ENCODE measurements at regions not wholly inside any gene's neighbourhood (a gene's known extent, or its start where the extent isn't known, plus 50 kb on each side); places are given as distances from the start of the nearest gene placed in this dataset.

GRCh38 chr16:55222486-55222885, 101.5 kb upstream of the IRX6 start:
- Histone ChIP-seq H3K36me3 (ENCODE audit: insufficient read depth, low read length) (no peaks in the 10 kb centered on the region), H3K4me1 (ENCODE audit: insufficient read depth, low read length, poor library complexity, severe bottlenecking) (no peaks in the 10 kb centered on the region), H3K9me3 (ENCODE audit: insufficient read depth, low read depth, low read length) (no peaks in the 10 kb centered on the region), H3K9me2 (replicated peaks; ENCODE audit: low read depth, low read length) (no peaks in the 10 kb centered on the region), H3K4me2 (ENCODE audit: low read depth, low read length, poor library complexity, severe bottlenecking) (no peak overlapping the region), H3K27me3 (ENCODE audit: insufficient read depth, low read length, poor library complexity, severe bottlenecking) (no peaks in the 10 kb centered on the region), H4K20me1 (ENCODE audit: insufficient read depth, low read length, poor library complexity, severe bottlenecking) (no peaks in the 10 kb centered on the region), H3F3A (ENCODE audit: low read depth) (no peaks in the 10 kb centered on the region), H3K9ac (ENCODE audit: low read depth, low read length, poor library complexity, severe bottlenecking) (no peak overlapping the region), H3K79me2 (ENCODE audit: insufficient read depth, low read length) (no peaks in the 10 kb centered on the region), H2AFZ (ENCODE audit: low read length) (no peak overlapping the region), H3K4me3 (ENCODE audit: low read length, poor library complexity, severe bottlenecking) (no peak overlapping the region)
- TF ChIP-seq CTCF (conservative IDR thresholded peaks at IDR 0.05; ENCODE audit: low read length) (no peak), EZH2phosphoT487 (IDR thresholded peaks at IDR 0.05; ENCODE audit: borderline replicate concordance) (no peak)

GRCh38 chr16:55225972-55226542, 97.9 kb upstream of the IRX6 start:
- TF ChIP-seq EZH2phosphoT487 (IDR thresholded peaks at IDR 0.05; ENCODE audit: borderline replicate concordance) (no peak), CTCF (conservative IDR thresholded peaks at IDR 0.05; ENCODE audit: low read length) (no peak)
- no peaks in the 10 kb centered on the region for H3K4me1 ChIP-seq (ENCODE audit: insufficient read depth, low read length, poor library complexity, severe bottlenecking)

GRCh38 chr16:55232822-55233221, 91.2 kb upstream of the IRX6 start:
- H3K27me3 ChIP-seq (ENCODE audit: insufficient read depth, low read length, poor library complexity, severe bottlenecking): no peaks in the 10 kb centered on the region
- no peaks in the 10 kb centered on the region for H3K36me3 ChIP-seq (ENCODE audit: insufficient read depth, low read length)
- no peaks in the 10 kb centered on the region for H3K4me1 ChIP-seq (ENCODE audit: insufficient read depth, low read length, poor library complexity, severe bottlenecking)
- no peaks in the 10 kb centered on the region for H3K9me3 ChIP-seq (ENCODE audit: insufficient read depth, low read depth, low read length)
- H3K9ac ChIP-seq (ENCODE audit: low read depth, low read length, poor library complexity, severe bottlenecking): no peak overlapping the region
- H3K9me2 ChIP-seq (replicated peaks; ENCODE audit: low read depth, low read length): no peaks in the 10 kb centered on the region
- H3K4me3 ChIP-seq (ENCODE audit: low read length, poor library complexity, severe bottlenecking): no peak overlapping the region
- H2AFZ ChIP-seq (ENCODE audit: low read length): no peak overlapping the region
- H3K79me2 ChIP-seq (ENCODE audit: insufficient read depth, low read length): no peaks in the 10 kb centered on the region
- TF ChIP-seq CTCF (conservative IDR thresholded peaks at IDR 0.05; ENCODE audit: low read length): no peak
- H3K4me2 ChIP-seq (ENCODE audit: low read depth, low read length, poor library complexity, severe bottlenecking): no peak overlapping the region
- no peaks in the 10 kb centered on the region for H4K20me1 ChIP-seq (ENCODE audit: insufficient read depth, low read length, poor library complexity, severe bottlenecking)
- no peaks in the 10 kb centered on the region for H3F3A ChIP-seq (ENCODE audit: low read depth)

More at GRCh38 chr16:55225972-55226542, 97.9 kb upstream of the IRX6 start:
- Histone ChIP-seq H2AFZ (ENCODE audit: low read length) (no peak overlapping the region), H3K9me2 (replicated peaks; ENCODE audit: low read depth, low read length) (no peaks in the 10 kb centered on the region), H3K36me3 (ENCODE audit: insufficient read depth, low read length) (no peaks in the 10 kb centered on the region), H3K4me3 (ENCODE audit: low read length, poor library complexity, severe bottlenecking) (no peak overlapping the region), H3K9me3 (ENCODE audit: insufficient read depth, low read depth, low read length) (no peaks in the 10 kb centered on the region), H3K9ac (ENCODE audit: low read depth, low read length, poor library complexity, severe bottlenecking) (no peak overlapping the region), H4K20me1 (ENCODE audit: insufficient read depth, low read length, poor library complexity, severe bottlenecking) (no peaks in the 10 kb centered on the region), H3F3A (ENCODE audit: low read depth) (no peaks in the 10 kb centered on the region), H3K79me2 (ENCODE audit: insufficient read depth, low read length) (no peaks in the 10 kb centered on the region), H3K27me3 (ENCODE audit: insufficient read depth, low read length, poor library complexity, severe bottlenecking) (no peaks in the 10 kb centered on the region), H3K4me2 (ENCODE audit: low read depth, low read length, poor library complexity, severe bottlenecking) (no peak overlapping the region)

Measured in Loucy (cell line).